Stimulated activated naive CD8-positive, alpha-beta T cell treated with anti-CD3 and anti-CD28 coated beads, Interleukin-15, amount 100 ng/mL, for 72 hours (primary cell): ENCODE measurements at regions not wholly inside any gene's neighbourhood (a gene's known extent, or its start where the extent isn't known, plus 50 kb on each side); places are given as distances from the start of the nearest gene placed in this dataset.
A peak's percentile ranks its signal among the peaks of the same experiment; 100 is the strongest.
"Not testable (repeated sequence)": the region's sequence is repeated elsewhere in the genome, so short reads cannot be mapped to it uniquely, and the experiment has no call there.

Experiments used
- ATAC-seq: fragments of 150-1000 bp; cut with Tn5 transposase; 2 replicates; pipeline ENCODE4 v1.10.0; 2021; ENCODE audit warnings: mild to moderate bottlenecking, moderate library complexity
- DNase-seq, 2 donors: peaks; one replicate each; pipeline ENCODE4 v3.0.0; 2021 to 2022
- H3K27ac Mint-ChIP-seq, 2 donors: one replicate each; pipeline ENCODE4 v1.8.0; 2022; ENCODE audit warnings: mild to moderate bottlenecking in 2 of 2, mixed read lengths in 2 of 2, moderate library complexity in 2 of 2
- H3K27me3 Mint-ChIP-seq: one replicate; pipeline ENCODE4 v1.8.0; 2022; ENCODE audit warnings: mixed read lengths
- H3K4me1 Mint-ChIP-seq: one replicate; pipeline ENCODE4 v1.8.0; 2022; ENCODE audit warnings: mild to moderate bottlenecking, mixed read lengths
- H3K4me3 Mint-ChIP-seq, 2 donors: one replicate each; pipeline ENCODE4 v1.8.0; 2022; ENCODE audit warnings: mild to moderate bottlenecking in 2 of 2, mixed read lengths in 2 of 2, moderate library complexity in 1 of 2
- H3K9me3 Mint-ChIP-seq, 2 donors: one replicate each; pipeline ENCODE4 v1.8.0; 2022; ENCODE audit warnings: mixed read lengths in 2 of 2

- H3K27ac Mint-ChIP-seq = no peak overlapping the region
- ATAC-seq (no peak), DNase-seq (no peak)
- peaks cover 20% of the 10 kb centered on the region for H3K27me3 Mint-ChIP-seq
- H3K4me3 Mint-ChIP-seq = no peak overlapping the region
- no peaks in the 10 kb centered on the region for H3K4me1 Mint-ChIP-seq
- H3K9me3 Mint-ChIP-seq = no peaks in the 10 kb centered on the region
Measured at GRCh38 chr12:5309654-5310053, 122.3 kb upstream of the NTF3 start.

- Mint-ChIP-seq H3K27ac (no peak overlapping the region), H3K9me3 (no peaks in the 10 kb centered on the region), H3K27me3 (peaks cover 20% of the 10 kb centered on the region), H3K4me3 (no peak overlapping the region), H3K4me1 (no peaks in the 10 kb centered on the region)
- DNase-seq (no peak), ATAC-seq (no peak)
Measured at GRCh38 chr12:5310151-5310550, 121.8 kb upstream of the NTF3 start.

GRCh38 chr12:5317556-5317955, 114.4 kb upstream of the NTF3 start:
- H3K4me3 Mint-ChIP-seq = no peak overlapping the region
- no peaks in the 10 kb centered on the region for H3K4me1 Mint-ChIP-seq
- ATAC-seq = no peak
- DNase-seq = no peak
- no peak overlapping the region for H3K27ac Mint-ChIP-seq
- H3K9me3 Mint-ChIP-seq = peaks cover 0 to 16% of the 10 kb centered on the region in 2 donors
- H3K27me3 Mint-ChIP-seq = peaks cover 17% of the 10 kb centered on the region

- no peaks in the 10 kb centered on the region for H3K4me1 Mint-ChIP-seq
- ATAC-seq (no peak), DNase-seq (no peak)
- peaks cover 0 to 20% of the 10 kb centered on the region in 2 donors for H3K9me3 Mint-ChIP-seq
- peaks cover 17% of the 10 kb centered on the region for H3K27me3 Mint-ChIP-seq
- no peak overlapping the region for H3K4me3 Mint-ChIP-seq
- H3K27ac Mint-ChIP-seq = no peak overlapping the region
Measured at GRCh38 chr12:5318874-5319273, 113.0 kb upstream of the NTF3 start.

DNA sequence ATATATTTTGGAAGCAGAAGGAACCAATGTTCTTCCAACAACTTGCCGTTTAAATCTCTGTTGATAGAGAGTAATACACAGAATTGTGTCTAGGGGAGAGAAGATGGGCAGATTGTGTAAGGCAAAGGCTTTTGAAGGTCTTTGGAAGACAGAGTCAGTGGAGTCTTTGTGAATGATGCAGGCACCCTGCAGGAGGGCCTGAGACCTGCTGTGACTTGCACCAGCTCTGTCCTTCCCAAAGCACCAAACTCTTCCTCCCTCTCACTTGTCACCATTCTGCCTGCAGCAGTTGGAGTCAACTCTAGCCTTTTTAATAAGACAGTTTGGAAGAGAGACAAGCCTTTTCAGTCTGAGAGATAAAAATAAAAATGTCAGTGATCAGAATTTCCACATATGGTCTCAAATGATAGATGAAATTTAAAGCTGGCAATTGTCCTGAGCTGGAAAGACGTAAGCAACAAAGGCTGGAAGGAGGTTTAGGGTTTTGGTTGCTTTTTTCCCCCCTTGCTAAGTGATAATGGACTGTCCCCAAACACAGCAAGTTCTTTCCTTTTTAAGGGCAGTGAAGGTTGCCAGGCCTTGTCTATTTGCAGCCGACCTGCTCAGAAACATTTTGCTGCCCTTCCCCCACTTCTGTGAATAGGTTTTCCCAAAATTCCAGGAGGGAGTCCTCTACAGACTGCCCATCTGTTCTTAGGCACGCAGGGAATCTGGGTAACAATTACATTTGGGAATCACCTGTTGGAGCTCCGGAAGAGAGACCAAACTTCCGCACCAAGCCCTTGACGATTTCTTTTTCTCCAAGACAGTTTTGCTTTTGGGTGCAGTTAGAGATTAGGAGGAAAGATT, 103.0 kb upstream of the NTF3 start:
- Mint-ChIP-seq H3K9me3 (peaks cover 0 to 3% of the 10 kb centered on the region in 2 donors), H3K4me1 (no peaks in the 10 kb centered on the region), H3K27ac (no peak overlapping the region), H3K27me3 (no peaks in the 10 kb centered on the region), H3K4me3 (no peak overlapping the region)
- DNase-seq (no peak), ATAC-seq (no peak)

DNA sequence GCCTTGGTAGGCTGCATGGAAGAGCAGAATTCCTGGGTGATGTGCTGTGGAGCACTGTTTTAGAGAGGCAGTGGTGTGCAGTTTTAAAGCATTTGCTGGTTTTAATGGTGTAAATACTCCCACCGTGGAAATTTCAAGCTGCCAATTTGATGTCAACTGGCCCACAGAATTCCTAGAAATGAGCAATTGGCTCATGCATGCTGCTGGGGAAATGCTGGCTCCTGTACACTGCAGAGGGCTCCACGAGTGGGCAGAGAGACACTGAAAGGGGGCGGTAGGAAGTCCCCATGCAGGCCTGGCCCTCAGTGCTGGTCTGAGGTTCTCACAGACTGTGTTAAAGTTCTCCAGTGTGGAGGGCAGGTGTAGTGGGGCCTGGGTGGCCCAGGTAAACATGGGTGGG, 99.4 kb upstream of the NTF3 start:
- DNase-seq (no peak), ATAC-seq (no peak)
- no peak overlapping the region for H3K27ac Mint-ChIP-seq
- no peaks in the 10 kb centered on the region for H3K27me3 Mint-ChIP-seq
- no peaks in the 10 kb centered on the region for H3K4me1 Mint-ChIP-seq
- H3K4me3 Mint-ChIP-seq = no peak overlapping the region
- no peaks in the 10 kb centered on the region for H3K9me3 Mint-ChIP-seq

- Mint-ChIP-seq H3K27ac (no peak overlapping the region), H3K9me3 (no peaks in the 10 kb centered on the region), H3K27me3 (no peaks in the 10 kb centered on the region), H3K4me1 (no peaks in the 10 kb centered on the region), H3K4me3 (no peak overlapping the region)
- DNase-seq = no peak
- ATAC-seq = no peak
Measured at GRCh38 chr12:5333096-5333495, 98.8 kb upstream of the NTF3 start.

DNA sequence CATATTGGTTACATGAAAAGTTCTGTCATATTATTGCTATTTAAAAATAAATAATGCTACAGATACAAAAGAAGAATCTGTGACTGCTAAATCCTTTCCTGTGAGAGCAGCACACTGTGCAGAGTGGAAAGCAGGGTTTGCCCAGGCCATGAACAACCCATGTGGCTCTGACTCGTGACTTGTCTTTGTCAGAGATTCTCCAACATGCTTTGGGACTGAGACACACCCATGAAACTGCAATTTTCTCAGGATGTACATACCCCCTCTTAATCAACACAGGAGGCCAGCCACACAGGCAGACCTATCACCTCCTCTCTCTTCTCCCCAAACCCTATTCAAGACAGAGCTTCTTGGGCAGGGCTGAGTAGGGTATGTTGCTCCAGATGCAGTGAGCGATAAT, 96.8 kb upstream of the NTF3 start:
- no peak for ATAC-seq
- DNase-seq = no peak
- H3K27ac Mint-ChIP-seq = no peak overlapping the region

DNA sequence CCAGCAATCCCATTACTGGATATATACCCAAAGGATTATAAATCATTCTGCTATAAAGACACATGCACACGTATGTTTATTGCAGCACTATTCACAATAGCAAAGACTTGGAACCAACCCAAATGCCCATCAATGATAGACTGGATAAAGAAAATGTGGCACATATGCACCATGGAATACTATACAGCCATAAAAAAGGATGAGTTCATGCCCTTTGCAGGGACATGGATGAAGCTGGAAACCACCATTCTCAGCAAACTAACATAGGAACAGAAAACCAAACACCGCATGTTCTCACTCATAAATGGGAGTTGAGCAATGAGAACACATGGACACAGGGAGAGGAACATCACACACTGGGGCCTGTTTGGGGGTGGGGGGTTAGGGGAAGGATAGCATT, 90.8 kb upstream of the NTF3 start:
- H3K4me3 Mint-ChIP-seq, H3K4me1 Mint-ChIP-seq, H3K27ac Mint-ChIP-seq, DNase-seq, ATAC-seq: not testable (repeated sequence)
- H3K9me3 Mint-ChIP-seq = peaks cover 0 to 12% of the 10 kb centered on the region in 2 donors
- peaks cover 21% of the 10 kb centered on the region for H3K27me3 Mint-ChIP-seq

More for the DNA sequence above, 96.8 kb upstream of the NTF3 start:
- Mint-ChIP-seq H3K9me3 (peaks cover 0 to 7% of the 10 kb centered on the region in 2 donors), H3K27me3 (peaks cover 12% of the 10 kb centered on the region), H3K4me1 (no peaks in the 10 kb centered on the region), H3K4me3 (no peak overlapping the region)

DNA sequence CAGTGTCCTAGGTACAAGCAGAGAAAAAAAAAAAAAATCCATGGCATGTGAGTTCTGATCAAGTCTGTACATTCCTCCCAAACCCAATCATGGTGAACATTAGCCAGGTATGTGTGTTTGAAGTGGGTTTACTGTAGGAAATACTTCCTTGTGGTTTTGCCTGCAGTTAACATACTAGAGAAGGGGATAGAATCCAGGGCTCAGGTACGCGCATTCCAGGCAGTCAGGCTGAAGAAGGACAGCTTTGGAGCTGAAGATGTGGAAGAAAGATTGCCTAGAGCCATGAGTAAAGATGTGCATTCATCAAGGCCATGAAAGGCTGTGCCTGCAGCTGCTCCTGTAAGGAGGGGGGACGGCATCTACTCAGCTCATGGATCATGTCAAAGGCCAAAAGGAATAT, 88.2 kb upstream of the NTF3 start:
- no peak overlapping the region for H3K27ac Mint-ChIP-seq
- H3K4me3 Mint-ChIP-seq = no peak overlapping the region
- H3K9me3 Mint-ChIP-seq = peaks cover 0 to 12% of the 10 kb centered on the region in 2 donors
- H3K4me1 Mint-ChIP-seq = no peaks in the 10 kb centered on the region
- ATAC-seq = no peak
- peaks cover 21% of the 10 kb centered on the region for H3K27me3 Mint-ChIP-seq
- DNase-seq = no peak

DNA sequence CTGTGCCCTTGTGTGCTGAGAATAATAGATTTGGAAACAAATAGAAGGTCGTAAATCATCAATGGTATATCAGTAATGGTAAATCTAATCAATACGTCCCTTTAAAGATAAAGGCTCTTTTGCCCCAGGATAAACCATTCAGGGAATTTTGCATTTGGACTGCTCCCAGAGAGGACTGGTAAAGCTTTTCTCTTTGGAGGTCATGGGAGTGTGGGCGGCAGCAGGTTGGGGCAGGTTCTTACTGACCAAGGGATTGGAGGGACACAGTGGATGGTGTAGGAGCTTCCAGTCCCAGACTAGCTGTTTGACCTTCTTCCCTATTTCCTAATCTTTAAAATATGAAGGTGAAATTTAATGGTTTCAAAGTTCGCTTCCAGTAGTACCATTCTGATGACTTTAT, 87.8 kb upstream of the NTF3 start:
- Mint-ChIP-seq H3K9me3 (peaks cover 0 to 12% of the 10 kb centered on the region in 2 donors), H3K4me1 (no peaks in the 10 kb centered on the region), H3K27ac (no peak overlapping the region), H3K27me3 (peaks cover 17% of the 10 kb centered on the region), H3K4me3 (no peak overlapping the region)
- ATAC-seq = no peak
- DNase-seq = no peak

DNA sequence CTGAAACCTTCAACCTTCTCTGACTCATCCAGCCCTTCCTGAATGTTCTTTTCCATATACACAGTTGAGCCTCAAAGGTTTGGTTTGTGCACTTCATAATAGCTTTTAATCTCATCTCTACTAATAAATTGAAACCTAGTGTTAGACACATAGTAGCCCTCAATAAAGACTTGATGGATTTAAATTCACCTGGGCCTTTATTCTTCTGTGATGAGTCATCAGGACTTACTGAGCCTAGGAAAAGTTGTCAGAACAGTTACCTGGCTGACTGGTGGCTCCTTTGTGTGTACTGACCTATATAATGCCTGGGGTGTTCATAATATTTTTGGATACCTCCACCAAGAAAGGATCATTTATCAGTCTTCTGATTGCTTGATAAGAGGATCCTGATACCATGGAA, 86.4 kb upstream of the NTF3 start:
- H3K4me3 Mint-ChIP-seq = no peak overlapping the region
- peaks cover 9% of the 10 kb centered on the region for H3K27me3 Mint-ChIP-seq
- DNase-seq (no peak), ATAC-seq (no peak)
- H3K4me1 Mint-ChIP-seq = no peaks in the 10 kb centered on the region
- no peak overlapping the region for H3K27ac Mint-ChIP-seq
- H3K9me3 Mint-ChIP-seq = peaks cover 2 to 9% of the 10 kb centered on the region in 2 donors

DNA sequence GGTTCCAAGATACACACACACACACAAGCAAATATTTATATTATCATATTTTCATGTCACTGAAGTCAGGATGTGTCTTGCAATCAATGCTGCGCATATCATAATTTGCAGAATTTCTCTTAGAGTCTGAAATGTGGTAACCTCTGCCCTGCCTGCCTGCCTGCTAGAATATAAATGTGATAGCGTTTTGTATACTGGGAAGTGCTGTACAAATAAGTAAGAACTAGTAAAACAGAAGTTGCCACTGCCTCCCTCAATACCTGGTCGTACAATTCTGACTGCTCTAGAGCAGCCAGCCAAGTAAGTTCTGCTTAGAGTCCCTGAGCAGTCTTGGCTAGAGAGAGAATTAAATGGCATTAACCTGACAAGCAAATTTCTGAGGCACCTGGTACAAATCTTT, 83.9 kb upstream of the NTF3 start:
- ATAC-seq (no peak), DNase-seq (no peak)
- H3K27me3 Mint-ChIP-seq = peaks cover 9% of the 10 kb centered on the region
- H3K4me1 Mint-ChIP-seq = no peaks in the 10 kb centered on the region
- peaks cover 14 to 17% of the 10 kb centered on the region in 2 donors for H3K9me3 Mint-ChIP-seq
- H3K27ac Mint-ChIP-seq = no peak overlapping the region
- H3K4me3 Mint-ChIP-seq = no peak overlapping the region

GRCh38 chr12:5348491-5348890, 83.4 kb upstream of the NTF3 start:
- peaks cover 9% of the 10 kb centered on the region for H3K27me3 Mint-ChIP-seq
- DNase-seq = no peak
- peaks cover 18 to 21% of the 10 kb centered on the region in 2 donors for H3K9me3 Mint-ChIP-seq
- H3K4me3 Mint-ChIP-seq = no peak overlapping the region
- no peaks in the 10 kb centered on the region for H3K4me1 Mint-ChIP-seq
- H3K27ac Mint-ChIP-seq = no peak overlapping the region
- no peak for ATAC-seq

DNA sequence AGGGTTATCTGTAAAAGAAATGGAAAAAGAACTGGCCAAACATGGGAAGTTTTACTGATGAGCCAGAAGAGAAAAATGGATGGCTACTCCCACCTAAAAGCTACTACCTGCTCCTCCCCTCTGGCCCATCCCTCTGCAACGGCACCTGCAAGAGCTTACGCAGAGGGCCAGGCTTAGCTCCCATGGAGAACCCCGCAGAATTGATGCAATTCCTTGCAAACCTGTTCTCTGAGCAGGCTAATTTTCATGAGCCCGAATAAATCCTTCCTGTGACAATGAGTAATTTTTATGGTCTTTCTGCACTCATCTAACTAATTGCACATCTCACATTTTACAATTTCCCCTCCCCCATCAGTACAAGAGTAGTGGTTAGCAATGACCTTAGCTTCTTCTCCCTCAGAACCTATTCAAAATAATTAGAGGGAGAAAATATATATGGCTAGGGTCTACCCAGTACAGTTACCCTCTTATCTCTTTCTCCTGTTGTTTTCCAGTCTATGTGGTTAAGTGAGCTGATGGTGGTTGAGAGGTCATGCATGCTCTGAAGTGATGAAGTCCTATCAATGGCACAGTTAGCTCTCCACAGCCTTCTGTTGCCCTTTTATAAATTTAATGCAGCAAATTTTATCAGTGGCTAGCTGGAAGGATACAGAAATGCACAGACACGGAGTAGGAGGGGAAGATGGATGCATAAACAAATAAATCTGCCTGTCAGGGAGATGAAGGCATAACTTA, 67.7 kb upstream of the NTF3 start:
- H3K9me3 Mint-ChIP-seq = peaks cover 0 to 4% of the 10 kb centered on the region in 2 donors
- no peak overlapping the region for H3K4me3 Mint-ChIP-seq
- peak overlapping the region in 1 of 2 donors; percentile 5 for H3K27ac Mint-ChIP-seq
- DNase-seq (no peak), ATAC-seq (no peak)
- H3K27me3 Mint-ChIP-seq = peaks cover 14% of the 10 kb centered on the region
- H3K4me1 Mint-ChIP-seq = no peaks in the 10 kb centered on the region

DNA sequence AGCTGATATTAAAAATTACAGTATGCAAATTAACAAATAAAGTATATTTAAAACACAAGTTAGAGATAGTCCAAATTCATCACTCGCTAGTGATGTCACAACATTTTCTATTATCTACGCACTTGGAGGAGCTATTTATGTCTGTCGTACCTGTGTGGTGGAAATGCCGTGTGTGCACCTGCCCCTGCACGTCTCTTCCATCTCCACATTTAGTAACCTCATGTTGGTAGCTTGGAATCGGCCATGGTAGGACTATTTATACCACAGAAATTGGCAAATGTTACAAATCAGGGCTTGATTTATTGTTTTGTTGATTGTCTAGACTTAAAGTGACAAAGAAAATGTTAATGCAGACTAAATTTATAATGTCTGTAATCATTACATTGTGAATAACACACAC, 62.6 kb upstream of the NTF3 start:
- Mint-ChIP-seq H3K4me1 (no peaks in the 10 kb centered on the region), H3K4me3 (no peak overlapping the region), H3K27ac (no peak overlapping the region), H3K27me3 (peaks cover 15% of the 10 kb centered on the region), H3K9me3 (peaks cover 0 to 4% of the 10 kb centered on the region in 2 donors)
- no peak for ATAC-seq
- no peak for DNase-seq
